Suprapubic skin (tissue), 4 donors: ENCODE measurements at regions not wholly inside any gene's neighbourhood (a gene's known extent, or its start where the extent isn't known, plus 50 kb on each side); places are given as distances from the start of the nearest gene placed in this dataset.

Experiments used
- EP300 ChIP-seq: sonication (generic); formaldehyde crosslinking; IDR thresholded peaks from one replicate; pipeline ENCODE4 v1.6.1; 2017; ENCODE audit warnings: antibody characterized with exemption
- POLR2AphosphoS5 ChIP-seq, 3 donors: sonication (generic); formaldehyde crosslinking; IDR thresholded peaks; one replicate each; pipeline ENCODE4 v1.6.1; 2017; ENCODE audit warnings: antibody characterized with exemption in 3 of 3
- TF ChIP-seq, protein P1 (sequence below), 2 donors: fragments of 200-600 bp in 1 of 2; fragments of 450-650 bp in 1 of 2; sonication (generic) in 1 of 2; IDR thresholded peaks; one replicate each; pipeline ENCODE4 v1.5.1; 2016 to 2019; ENCODE audit warnings: antibody characterized with exemption in 2 of 2, mild to moderate bottlenecking in 1 of 2, moderate library complexity in 1 of 2

DNA sequence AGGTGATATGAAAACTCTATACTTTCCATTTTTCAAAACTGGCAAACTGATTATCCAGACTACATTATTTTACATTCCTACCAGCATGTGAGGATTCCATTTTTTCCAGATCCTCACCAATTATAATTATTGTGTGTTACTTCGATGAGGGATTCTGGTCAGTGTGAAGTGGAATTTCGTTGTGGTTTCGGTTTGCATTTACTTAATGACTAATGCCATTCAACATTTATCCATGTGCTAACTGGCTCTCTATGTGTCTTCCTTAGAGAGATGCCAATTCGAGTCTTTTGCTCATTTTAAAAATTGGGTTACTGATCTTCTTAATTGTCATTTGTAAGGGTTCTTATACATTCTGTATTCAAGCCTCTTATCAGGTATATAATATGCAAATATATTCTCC is 1551.3 kb upstream of the MIR17HG start:
- TF ChIP-seq, protein P1, sequence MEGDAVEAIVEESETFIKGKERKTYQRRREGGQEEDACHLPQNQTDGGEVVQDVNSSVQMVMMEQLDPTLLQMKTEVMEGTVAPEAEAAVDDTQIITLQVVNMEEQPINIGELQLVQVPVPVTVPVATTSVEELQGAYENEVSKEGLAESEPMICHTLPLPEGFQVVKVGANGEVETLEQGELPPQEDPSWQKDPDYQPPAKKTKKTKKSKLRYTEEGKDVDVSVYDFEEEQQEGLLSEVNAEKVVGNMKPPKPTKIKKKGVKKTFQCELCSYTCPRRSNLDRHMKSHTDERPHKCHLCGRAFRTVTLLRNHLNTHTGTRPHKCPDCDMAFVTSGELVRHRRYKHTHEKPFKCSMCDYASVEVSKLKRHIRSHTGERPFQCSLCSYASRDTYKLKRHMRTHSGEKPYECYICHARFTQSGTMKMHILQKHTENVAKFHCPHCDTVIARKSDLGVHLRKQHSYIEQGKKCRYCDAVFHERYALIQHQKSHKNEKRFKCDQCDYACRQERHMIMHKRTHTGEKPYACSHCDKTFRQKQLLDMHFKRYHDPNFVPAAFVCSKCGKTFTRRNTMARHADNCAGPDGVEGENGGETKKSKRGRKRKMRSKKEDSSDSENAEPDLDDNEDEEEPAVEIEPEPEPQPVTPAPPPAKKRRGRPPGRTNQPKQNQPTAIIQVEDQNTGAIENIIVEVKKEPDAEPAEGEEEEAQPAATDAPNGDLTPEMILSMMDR (IDR thresholded peaks at IDR 0.05) = no peak
- TF ChIP-seq POLR2AphosphoS5 (IDR thresholded peaks at IDR 0.05) (no peak), EP300 (no peak)
